Central memory CD8-positive, alpha-beta T cell (primary cell): ENCODE measurements at regions not wholly inside any gene's neighbourhood (a gene's known extent, or its start where the extent isn't known, plus 50 kb on each side); places are given as distances from the start of the nearest gene placed in this dataset.

Experiments
- ATAC-seq: fragments of 150-1000 bp; cut with Tn5 transposase; replicated peaks from 2 replicates; pipeline ENCODE4 v1.10.0; 2022; ENCODE audit warnings: mild to moderate bottlenecking, moderate FRiP score, moderate number of reproducible peaks; ENCODE audit not compliant: poor library complexity, severe bottlenecking; ENCODE audit errors: extremely low read depth
- DNase-seq, 2 donors: peaks; one replicate each; pipeline ENCODE4 v3.0.0; 2021; ENCODE audit warnings: low spot score in 2 of 2
- H3K27ac Mint-ChIP-seq: one replicate; pipeline ENCODE4 v1.8.0; 2022; ENCODE audit warnings: low read depth, mild to moderate bottlenecking, moderate library complexity, mixed read lengths
- H3K27me3 Mint-ChIP-seq: one replicate; pipeline ENCODE4 v1.8.0; 2022; ENCODE audit warnings: mixed read lengths
- H3K36me3 Mint-ChIP-seq: one replicate; pipeline ENCODE4 v1.8.0; 2022; ENCODE audit warnings: mild to moderate bottlenecking, moderate library complexity, mixed read lengths; ENCODE audit not compliant: insufficient read depth
- H3K4me1 Mint-ChIP-seq: one replicate; pipeline ENCODE4 v1.8.0; 2022; ENCODE audit warnings: mixed read lengths
- H3K4me3 Mint-ChIP-seq: one replicate; pipeline ENCODE4 v1.8.0; 2022; ENCODE audit warnings: mild to moderate bottlenecking, moderate library complexity, mixed read lengths
- H3K9me3 Mint-ChIP-seq: one replicate; pipeline ENCODE4 v1.8.0; 2022; ENCODE audit warnings: mixed read lengths

GRCh38 chr13:58843071-58843470 lies 1211.5 kb downstream of the PCDH17 start:
- H3K27me3 Mint-ChIP-seq = no peaks in the 10 kb centered on the region
- DNase-seq = no peak

GRCh38 chr13:58843567-58843966 lies 1212.0 kb downstream of the PCDH17 start:
- Mint-ChIP-seq H3K27me3 (no peaks in the 10 kb centered on the region), H3K36me3 (no peaks in the 10 kb centered on the region), H3K27ac (no peak overlapping the region), H3K4me1 (no peaks in the 10 kb centered on the region), H3K9me3 (peaks cover 43% of the 10 kb centered on the region), H3K4me3 (no peak overlapping the region)
- ATAC-seq (no peak), DNase-seq (no peak)

More at GRCh38 chr13:58843071-58843470, 1211.5 kb downstream of the PCDH17 start:
- no peak for ATAC-seq
- no peak overlapping the region for H3K27ac Mint-ChIP-seq
- H3K4me1 Mint-ChIP-seq = no peaks in the 10 kb centered on the region
- peaks cover 43% of the 10 kb centered on the region for H3K9me3 Mint-ChIP-seq
- no peaks in the 10 kb centered on the region for H3K36me3 Mint-ChIP-seq
- H3K4me3 Mint-ChIP-seq = no peak overlapping the region

GRCh38 chr13:58850161-58850560 lies 1218.6 kb downstream of the PCDH17 start:
- DNase-seq (no peak), ATAC-seq (no peak)
- no peak overlapping the region for H3K27ac Mint-ChIP-seq
- H3K36me3 Mint-ChIP-seq = no peaks in the 10 kb centered on the region
- no peaks in the 10 kb centered on the region for H3K4me1 Mint-ChIP-seq
- H3K4me3 Mint-ChIP-seq = no peak overlapping the region
- peaks cover 24% of the 10 kb centered on the region for H3K9me3 Mint-ChIP-seq
- no peaks in the 10 kb centered on the region for H3K27me3 Mint-ChIP-seq

GRCh38 chr13:58852076-58852475 lies 1220.5 kb downstream of the PCDH17 start:
- no peaks in the 10 kb centered on the region for H3K4me1 Mint-ChIP-seq
- no peaks in the 10 kb centered on the region for H3K36me3 Mint-ChIP-seq
- no peaks in the 10 kb centered on the region for H3K27me3 Mint-ChIP-seq
- H3K4me3 Mint-ChIP-seq = no peak overlapping the region
- peaks cover 18% of the 10 kb centered on the region for H3K9me3 Mint-ChIP-seq
- H3K27ac Mint-ChIP-seq = no peak overlapping the region
- DNase-seq (no peak), ATAC-seq (no peak)

- Mint-ChIP-seq H3K4me1 (no peaks in the 10 kb centered on the region), H3K36me3 (no peaks in the 10 kb centered on the region), H3K4me3 (no peak overlapping the region), H3K27me3 (no peaks in the 10 kb centered on the region), H3K9me3 (peaks cover 22% of the 10 kb centered on the region), H3K27ac (no peak overlapping the region)
- no peak for DNase-seq
- no peak for ATAC-seq
Observed at GRCh38 chr13:58855283-58855682, 1223.7 kb downstream of the PCDH17 start.

- DNase-seq (no peak), ATAC-seq (no peak)
- Mint-ChIP-seq H3K4me1 (no peaks in the 10 kb centered on the region), H3K4me3 (no peak overlapping the region), H3K27me3 (no peaks in the 10 kb centered on the region), H3K36me3 (no peaks in the 10 kb centered on the region), H3K9me3 (peaks cover 15% of the 10 kb centered on the region), H3K27ac (no peak overlapping the region)
Observed at GRCh38 chr13:58858870-58859371, 1227.4 kb downstream of the PCDH17 start.

- no peaks in the 10 kb centered on the region for H3K27me3 Mint-ChIP-seq
- no peaks in the 10 kb centered on the region for H3K4me1 Mint-ChIP-seq
- H3K36me3 Mint-ChIP-seq = no peaks in the 10 kb centered on the region
- ATAC-seq (no peak), DNase-seq (no peak)
- no peak overlapping the region for H3K27ac Mint-ChIP-seq
- H3K4me3 Mint-ChIP-seq = no peak overlapping the region
- peaks cover 4% of the 10 kb centered on the region for H3K9me3 Mint-ChIP-seq
Observed at GRCh38 chr13:58865286-58865685, 1233.7 kb downstream of the PCDH17 start.

- Mint-ChIP-seq H3K9me3 (peaks cover 19% of the 10 kb centered on the region), H3K27me3 (no peaks in the 10 kb centered on the region)
- no peak for ATAC-seq
Observed at GRCh38 chr13:58869566-58869965, 1238.0 kb downstream of the PCDH17 start.

GRCh38 chr13:58876473-58876872 lies 1244.9 kb downstream of the PCDH17 start:
- DNase-seq (no peak), ATAC-seq (no peak)
- Mint-ChIP-seq H3K9me3 (peaks cover 17% of the 10 kb centered on the region), H3K27ac (no peak overlapping the region), H3K4me3 (no peak overlapping the region), H3K4me1 (no peaks in the 10 kb centered on the region), H3K36me3 (no peaks in the 10 kb centered on the region), H3K27me3 (no peaks in the 10 kb centered on the region)

More at GRCh38 chr13:58869566-58869965, 1238.0 kb downstream of the PCDH17 start:
- DNase-seq = no peak
- Mint-ChIP-seq H3K27ac (no peak overlapping the region), H3K36me3 (no peaks in the 10 kb centered on the region), H3K4me3 (no peak overlapping the region), H3K4me1 (no peaks in the 10 kb centered on the region)

GRCh38 chr13:58879114-58879513 lies 1247.6 kb downstream of the PCDH17 start:
- Mint-ChIP-seq H3K4me1 (no peaks in the 10 kb centered on the region), H3K27ac (no peak overlapping the region), H3K4me3 (no peak overlapping the region), H3K36me3 (no peaks in the 10 kb centered on the region), H3K27me3 (no peaks in the 10 kb centered on the region), H3K9me3 (peaks cover 5% of the 10 kb centered on the region)
- ATAC-seq (no peak), DNase-seq (no peak)

GRCh38 chr13:58882516-58882915 lies 1251.0 kb downstream of the PCDH17 start:
- Mint-ChIP-seq H3K4me3 (no peak overlapping the region), H3K36me3 (no peaks in the 10 kb centered on the region), H3K27me3 (no peaks in the 10 kb centered on the region), H3K9me3 (no peaks in the 10 kb centered on the region), H3K27ac (no peak overlapping the region), H3K4me1 (no peaks in the 10 kb centered on the region)
- no peak for DNase-seq
- ATAC-seq = no peak

GRCh38 chr13:58883405-58883804 lies 1251.9 kb downstream of the PCDH17 start:
- Mint-ChIP-seq H3K4me1 (no peaks in the 10 kb centered on the region), H3K36me3 (no peaks in the 10 kb centered on the region), H3K27ac (no peak overlapping the region), H3K9me3 (no peaks in the 10 kb centered on the region), H3K4me3 (no peak overlapping the region), H3K27me3 (no peaks in the 10 kb centered on the region)
- DNase-seq = no peak
- no peak for ATAC-seq

- Mint-ChIP-seq H3K4me1 (no peaks in the 10 kb centered on the region), H3K27ac (no peak overlapping the region), H3K4me3 (no peak overlapping the region), H3K9me3 (no peaks in the 10 kb centered on the region), H3K27me3 (no peaks in the 10 kb centered on the region), H3K36me3 (no peaks in the 10 kb centered on the region)
- no peak for ATAC-seq
- no peak for DNase-seq
Observed at GRCh38 chr13:58884353-58885209, 1253.0 kb downstream of the PCDH17 start.
